Peyer's patch (tissue), 4 donors: ENCODE measurements at regions not wholly inside any gene's neighbourhood (a gene's known extent, or its start where the extent isn't known, plus 50 kb on each side); places are given as distances from the start of the nearest gene placed in this dataset.

Experiments
- POLR2A ChIP-seq, 2 donors: fragments of 450-650 bp; IDR thresholded peaks; one replicate each; pipeline ENCODE4 v1.5.1; 2017; ENCODE audit warnings: antibody characterized with exemption in 2 of 2, mild to moderate bottlenecking in 2 of 2, moderate library complexity in 2 of 2
- TF ChIP-seq, protein P1 (sequence below), 6 experiments: fragments of 450-650 bp in 4 of 6; fragments of 200-600 bp in 2 of 6; sonication (generic) in 1 of 6; IDR thresholded peaks; one replicate each; pipeline ENCODE4 v1.5.1; 2017 to 2019; ENCODE audit warnings: antibody characterized with exemption in 6 of 6, mild to moderate bottlenecking in 3 of 6, moderate library complexity in 1 of 6

DNA sequence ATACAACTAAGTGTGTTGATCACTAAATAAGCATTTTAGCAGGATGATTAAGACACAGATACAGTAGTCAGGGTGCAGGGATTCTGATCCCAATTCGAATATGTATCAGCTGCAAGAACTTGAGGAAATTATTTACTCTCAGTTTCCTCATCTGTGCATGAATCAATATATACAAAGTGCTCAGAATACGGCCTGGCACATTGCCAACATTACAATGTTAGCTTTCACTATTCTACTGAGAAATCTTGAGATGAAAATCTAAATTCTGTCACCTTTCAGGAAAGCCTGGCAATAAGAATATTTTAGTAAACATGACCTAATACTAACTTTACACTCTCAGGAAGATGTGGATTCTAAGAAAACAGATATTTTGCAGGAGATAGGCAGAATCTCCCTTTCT lies 1001.6 kb upstream of the IGFBP7 start:
- TF ChIP-seq, protein P1, sequence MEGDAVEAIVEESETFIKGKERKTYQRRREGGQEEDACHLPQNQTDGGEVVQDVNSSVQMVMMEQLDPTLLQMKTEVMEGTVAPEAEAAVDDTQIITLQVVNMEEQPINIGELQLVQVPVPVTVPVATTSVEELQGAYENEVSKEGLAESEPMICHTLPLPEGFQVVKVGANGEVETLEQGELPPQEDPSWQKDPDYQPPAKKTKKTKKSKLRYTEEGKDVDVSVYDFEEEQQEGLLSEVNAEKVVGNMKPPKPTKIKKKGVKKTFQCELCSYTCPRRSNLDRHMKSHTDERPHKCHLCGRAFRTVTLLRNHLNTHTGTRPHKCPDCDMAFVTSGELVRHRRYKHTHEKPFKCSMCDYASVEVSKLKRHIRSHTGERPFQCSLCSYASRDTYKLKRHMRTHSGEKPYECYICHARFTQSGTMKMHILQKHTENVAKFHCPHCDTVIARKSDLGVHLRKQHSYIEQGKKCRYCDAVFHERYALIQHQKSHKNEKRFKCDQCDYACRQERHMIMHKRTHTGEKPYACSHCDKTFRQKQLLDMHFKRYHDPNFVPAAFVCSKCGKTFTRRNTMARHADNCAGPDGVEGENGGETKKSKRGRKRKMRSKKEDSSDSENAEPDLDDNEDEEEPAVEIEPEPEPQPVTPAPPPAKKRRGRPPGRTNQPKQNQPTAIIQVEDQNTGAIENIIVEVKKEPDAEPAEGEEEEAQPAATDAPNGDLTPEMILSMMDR (IDR thresholded peaks at IDR 0.05) = no peak
- no peak for TF ChIP-seq POLR2A (IDR thresholded peaks at IDR 0.05)
